ENCODE measurements at regions not wholly inside any gene's neighbourhood (a gene's known extent, or its start where the extent isn't known, plus 50 kb on each side); places are given as distances from the start of the nearest gene placed in this dataset.
A peak's percentile ranks its signal among the peaks of the same experiment; 100 is the strongest.

DNA sequence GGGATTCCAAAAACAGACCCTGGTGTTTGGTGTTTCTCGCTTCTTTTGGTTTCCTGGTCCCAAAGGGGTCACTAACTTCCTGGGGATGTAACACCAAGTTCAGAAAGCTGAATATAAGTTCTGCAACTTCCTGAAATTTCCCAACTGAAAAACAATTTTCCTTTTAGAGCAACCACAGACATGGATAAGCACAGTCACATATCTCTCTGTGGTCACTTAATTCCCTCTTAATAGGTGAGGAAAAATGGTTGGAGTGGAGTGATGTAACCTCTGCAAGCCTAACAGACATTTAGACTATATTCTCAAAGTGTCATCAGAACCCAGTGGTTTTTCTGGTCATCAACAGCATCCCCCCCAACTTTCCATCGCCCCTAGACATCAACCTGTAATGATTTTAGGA is 135.3 kb downstream of the PRELID2 start (continued):
- TF ChIP-seq, protein P1, sequence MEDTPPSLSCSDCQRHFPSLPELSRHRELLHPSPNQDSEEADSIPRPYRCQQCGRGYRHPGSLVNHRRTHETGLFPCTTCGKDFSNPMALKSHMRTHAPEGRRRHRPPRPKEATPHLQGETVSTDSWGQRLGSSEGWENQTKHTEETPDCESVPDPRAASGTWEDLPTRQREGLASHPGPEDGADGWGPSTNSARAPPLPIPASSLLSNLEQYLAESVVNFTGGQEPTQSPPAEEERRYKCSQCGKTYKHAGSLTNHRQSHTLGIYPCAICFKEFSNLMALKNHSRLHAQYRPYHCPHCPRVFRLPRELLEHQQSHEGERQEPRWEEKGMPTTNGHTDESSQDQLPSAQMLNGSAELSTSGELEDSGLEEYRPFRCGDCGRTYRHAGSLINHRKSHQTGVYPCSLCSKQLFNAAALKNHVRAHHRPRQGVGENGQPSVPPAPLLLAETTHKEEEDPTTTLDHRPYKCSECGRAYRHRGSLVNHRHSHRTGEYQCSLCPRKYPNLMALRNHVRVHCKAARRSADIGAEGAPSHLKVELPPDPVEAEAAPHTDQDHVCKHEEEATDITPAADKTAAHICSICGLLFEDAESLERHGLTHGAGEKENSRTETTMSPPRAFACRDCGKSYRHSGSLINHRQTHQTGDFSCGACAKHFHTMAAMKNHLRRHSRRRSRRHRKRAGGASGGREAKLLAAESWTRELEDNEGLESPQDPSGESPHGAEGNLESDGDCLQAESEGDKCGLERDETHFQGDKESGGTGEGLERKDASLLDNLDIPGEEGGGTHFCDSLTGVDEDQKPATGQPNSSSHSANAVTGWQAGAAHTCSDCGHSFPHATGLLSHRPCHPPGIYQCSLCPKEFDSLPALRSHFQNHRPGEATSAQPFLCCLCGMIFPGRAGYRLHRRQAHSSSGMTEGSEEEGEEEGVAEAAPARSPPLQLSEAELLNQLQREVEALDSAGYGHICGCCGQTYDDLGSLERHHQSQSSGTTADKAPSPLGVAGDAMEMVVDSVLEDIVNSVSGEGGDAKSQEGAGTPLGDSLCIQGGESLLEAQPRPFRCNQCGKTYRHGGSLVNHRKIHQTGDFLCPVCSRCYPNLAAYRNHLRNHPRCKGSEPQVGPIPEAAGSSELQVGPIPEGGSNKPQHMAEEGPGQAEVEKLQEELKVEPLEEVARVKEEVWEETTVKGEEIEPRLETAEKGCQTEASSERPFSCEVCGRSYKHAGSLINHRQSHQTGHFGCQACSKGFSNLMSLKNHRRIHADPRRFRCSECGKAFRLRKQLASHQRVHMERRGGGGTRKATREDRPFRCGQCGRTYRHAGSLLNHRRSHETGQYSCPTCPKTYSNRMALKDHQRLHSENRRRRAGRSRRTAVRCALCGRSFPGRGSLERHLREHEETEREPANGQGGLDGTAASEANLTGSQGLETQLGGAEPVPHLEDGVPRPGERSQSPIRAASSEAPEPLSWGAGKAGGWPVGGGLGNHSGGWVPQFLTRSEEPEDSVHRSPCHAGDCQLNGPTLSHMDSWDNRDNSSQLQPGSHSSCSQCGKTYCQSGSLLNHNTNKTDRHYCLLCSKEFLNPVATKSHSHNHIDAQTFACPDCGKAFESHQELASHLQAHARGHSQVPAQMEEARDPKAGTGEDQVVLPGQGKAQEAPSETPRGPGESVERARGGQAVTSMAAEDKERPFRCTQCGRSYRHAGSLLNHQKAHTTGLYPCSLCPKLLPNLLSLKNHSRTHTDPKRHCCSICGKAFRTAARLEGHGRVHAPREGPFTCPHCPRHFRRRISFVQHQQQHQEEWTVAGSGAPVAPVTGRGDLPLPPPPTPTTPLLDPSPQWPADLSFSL (CRISPR knock-in tag; IDR thresholded peaks at IDR 0.05) = no peak
- no peak for TF ChIP-seq MIER3 (CRISPR knock-in tag; IDR thresholded peaks at IDR 0.05; ENCODE audit: borderline replicate concordance)
- TF ChIP-seq ZNF382 (CRISPR knock-in tag; IDR thresholded peaks at IDR 0.05; ENCODE audit: borderline replicate concordance) = no peak

DNA sequence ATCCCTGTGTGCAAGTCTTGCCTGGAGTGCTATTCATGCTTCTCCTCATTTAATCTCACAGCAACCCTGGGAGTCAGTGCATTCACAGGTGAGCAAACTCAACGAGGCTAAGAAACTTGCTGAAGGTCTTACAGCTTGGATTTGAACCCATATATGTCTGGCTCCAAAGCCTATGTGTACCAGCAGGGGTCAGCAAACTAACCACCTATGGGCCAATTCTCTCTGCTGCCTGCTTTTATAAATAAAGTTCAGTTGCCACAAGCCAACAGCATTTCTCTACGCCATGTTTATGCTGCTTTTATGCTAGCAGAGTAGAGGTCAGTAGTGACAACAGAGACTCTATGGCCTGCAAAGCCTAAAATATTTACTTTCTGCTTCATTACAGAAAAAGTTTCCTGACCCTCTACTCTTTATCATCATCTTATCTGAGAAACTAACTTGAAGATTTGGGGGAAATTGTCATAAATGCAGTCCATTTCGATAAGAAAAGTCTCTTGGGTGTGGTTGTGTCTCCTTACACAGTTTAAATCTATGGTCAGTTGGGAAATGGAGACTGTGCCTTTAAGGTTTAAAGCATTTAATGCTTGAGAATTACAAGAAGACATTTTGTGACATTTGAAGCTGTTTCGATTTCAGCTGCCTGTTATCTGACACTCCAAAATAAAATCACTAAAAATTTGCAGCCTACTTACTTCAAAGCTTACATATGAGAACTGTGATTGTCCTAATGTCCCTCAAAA is 137.7 kb downstream of the PRELID2 start:
- Histone ChIP-seq H4K20me1 (ENCODE audit: insufficient read depth, low read length) (no peaks in the 10 kb centered on the region), H3K4me1 (ENCODE audit: insufficient read depth, low read length) (no peaks in the 10 kb centered on the region), H3K27ac (ENCODE audit: extremely low read length, insufficient read depth, low read length) (no peak overlapping the region), H3K27me3 (ENCODE audit: control insufficient read depth in 1 of 2, insufficient read depth in 2 of 2, low read length in 2 of 2) (no peaks in the 10 kb centered on the region), H3K4me3 (replicated peaks in 1 of 3; ENCODE audit: insufficient read depth in 1 of 3, low read depth in 2 of 3, low read length in 3 of 3) (no peak overlapping the region), H3K9ac (ENCODE audit: insufficient read depth, low read depth, low read length) (no peak overlapping the region), H3K36me3 (replicated peaks in 1 of 2; ENCODE audit: control insufficient read depth in 1 of 2, insufficient read depth in 2 of 2, low read length in 2 of 2) (no peaks in the 10 kb centered on the region), H3K4me2 (ENCODE audit: low read depth, low read length) (no peak overlapping the region), H2AFZ (ENCODE audit: low read length) (no peak overlapping the region), H3K9me3 (ENCODE audit: low read length) (no peaks in the 10 kb centered on the region), H3K79me2 (ENCODE audit: insufficient read depth, low read length) (no peaks in the 10 kb centered on the region)
- ATAC-seq (peak; percentile 80), DNase-seq (ENCODE audit: low spot score) (peak; percentile 47), FAIRE-seq (peak; percentile 49)
- ChIA-PET POLR2A (no interaction called here), CTCF (ENCODE audit: low intra/inter-chr PET ratio, low total read pairs) (interaction anchor here (0.7 to 2.6 kb wide), 5 partner anchors 15 to 355 kb away, joined by 3 to 22 read pairs (median 6); no protein-coding TSS in a partner anchor)
- no TSS peak for BruUV-seq (replicated peaks)
- in situ Hi-C loops (cut with HindIII; ENCODE audit: extremely low pct_ligation_motif_present, low pct_unique_long_range_greater_than_20kb) = no loop called here
- intact Hi-C loops (cut with micrococcal nuclease; ENCODE audit: unreplicated experiment) = loop anchor here (1.0 kb wide), 3 partner anchors 128 to 352 kb away; no protein-coding TSS in a partner anchor
- 56% methylated on average over 4 of the region's 4 CpGs for WGBS (ENCODE audit: low lambda C conversion rate)
- TF ChIP-seq STAG1 (CRISPR knock-in tag; IDR thresholded peaks at IDR 0.05) = peak; percentile 65
- TF ChIP-seq, protein P2, sequence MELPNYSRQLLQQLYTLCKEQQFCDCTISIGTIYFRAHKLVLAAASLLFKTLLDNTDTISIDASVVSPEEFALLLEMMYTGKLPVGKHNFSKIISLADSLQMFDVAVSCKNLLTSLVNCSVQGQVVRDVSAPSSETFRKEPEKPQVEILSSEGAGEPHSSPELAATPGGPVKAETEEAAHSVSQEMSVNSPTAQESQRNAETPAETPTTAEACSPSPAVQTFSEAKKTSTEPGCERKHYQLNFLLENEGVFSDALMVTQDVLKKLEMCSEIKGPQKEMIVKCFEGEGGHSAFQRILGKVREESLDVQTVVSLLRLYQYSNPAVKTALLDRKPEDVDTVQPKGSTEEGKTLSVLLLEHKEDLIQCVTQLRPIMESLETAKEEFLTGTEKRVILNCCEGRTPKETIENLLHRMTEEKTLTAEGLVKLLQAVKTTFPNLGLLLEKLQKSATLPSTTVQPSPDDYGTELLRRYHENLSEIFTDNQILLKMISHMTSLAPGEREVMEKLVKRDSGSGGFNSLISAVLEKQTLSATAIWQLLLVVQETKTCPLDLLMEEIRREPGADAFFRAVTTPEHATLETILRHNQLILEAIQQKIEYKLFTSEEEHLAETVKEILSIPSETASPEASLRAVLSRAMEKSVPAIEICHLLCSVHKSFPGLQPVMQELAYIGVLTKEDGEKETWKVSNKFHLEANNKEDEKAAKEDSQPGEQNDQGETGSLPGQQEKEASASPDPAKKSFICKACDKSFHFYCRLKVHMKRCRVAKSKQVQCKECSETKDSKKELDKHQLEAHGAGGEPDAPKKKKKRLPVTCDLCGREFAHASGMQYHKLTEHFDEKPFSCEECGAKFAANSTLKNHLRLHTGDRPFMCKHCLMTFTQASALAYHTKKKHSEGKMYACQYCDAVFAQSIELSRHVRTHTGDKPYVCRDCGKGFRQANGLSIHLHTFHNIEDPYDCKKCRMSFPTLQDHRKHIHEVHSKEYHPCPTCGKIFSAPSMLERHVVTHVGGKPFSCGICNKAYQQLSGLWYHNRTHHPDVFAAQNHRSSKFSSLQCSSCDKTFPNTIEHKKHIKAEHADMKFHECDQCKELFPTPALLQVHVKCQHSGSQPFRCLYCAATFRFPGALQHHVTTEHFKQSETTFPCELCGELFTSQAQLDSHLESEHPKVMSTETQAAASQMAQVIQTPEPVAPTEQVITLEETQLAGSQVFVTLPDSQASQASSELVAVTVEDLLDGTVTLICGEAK (IDR thresholded peaks at IDR 0.05) = peak; percentile 55
- TF ChIP-seq, protein P2 (CRISPR knock-in tag; IDR thresholded peaks at IDR 0.05) = peak; percentile 97

Measured in HepG2 (cell line).